ENCODE measurements at regions not wholly inside any gene's neighbourhood (a gene's known extent, or its start where the extent isn't known, plus 50 kb on each side); places are given as distances from the start of the nearest gene placed in this dataset.

DNA sequence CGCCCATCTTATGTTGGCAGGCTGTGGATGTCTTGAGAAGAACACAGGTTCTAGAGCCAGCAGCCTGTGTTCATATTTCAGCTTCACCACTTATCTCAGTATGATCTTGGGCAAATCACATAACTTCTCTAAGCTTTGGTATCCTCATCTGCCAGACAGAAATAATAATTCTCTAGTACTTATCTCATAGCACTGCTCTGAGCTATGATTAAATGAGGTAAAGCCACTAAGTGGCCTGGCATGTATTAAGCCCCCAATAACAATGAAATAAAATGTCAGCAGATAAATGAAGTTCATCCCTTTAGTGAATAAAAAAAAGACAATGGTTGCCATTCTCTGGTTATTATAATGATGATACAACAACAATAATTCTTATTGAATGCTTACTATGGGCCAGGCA lies 104.9 kb upstream of the EEA1 start:
- Mint-ChIP-seq H3K4me3 (ENCODE audit: unreplicated experiment) (no peak overlapping the region), H3K4me1 (ENCODE audit: unreplicated experiment) (peaks cover 2% of the 10 kb centered on the region), H3K27me3 (ENCODE audit: unreplicated experiment) (peaks cover 14% of the 10 kb centered on the region), H3K9me3 (ENCODE audit: unreplicated experiment) (peaks cover 4% of the 10 kb centered on the region), H3K36me3 (ENCODE audit: unreplicated experiment) (no peaks in the 10 kb centered on the region), H3K27ac (ENCODE audit: unreplicated experiment) (no peak overlapping the region)
- DNase-seq (ENCODE audit: extremely low spot score, unreplicated experiment) = no peak
- TF ChIP-seq, protein P1, sequence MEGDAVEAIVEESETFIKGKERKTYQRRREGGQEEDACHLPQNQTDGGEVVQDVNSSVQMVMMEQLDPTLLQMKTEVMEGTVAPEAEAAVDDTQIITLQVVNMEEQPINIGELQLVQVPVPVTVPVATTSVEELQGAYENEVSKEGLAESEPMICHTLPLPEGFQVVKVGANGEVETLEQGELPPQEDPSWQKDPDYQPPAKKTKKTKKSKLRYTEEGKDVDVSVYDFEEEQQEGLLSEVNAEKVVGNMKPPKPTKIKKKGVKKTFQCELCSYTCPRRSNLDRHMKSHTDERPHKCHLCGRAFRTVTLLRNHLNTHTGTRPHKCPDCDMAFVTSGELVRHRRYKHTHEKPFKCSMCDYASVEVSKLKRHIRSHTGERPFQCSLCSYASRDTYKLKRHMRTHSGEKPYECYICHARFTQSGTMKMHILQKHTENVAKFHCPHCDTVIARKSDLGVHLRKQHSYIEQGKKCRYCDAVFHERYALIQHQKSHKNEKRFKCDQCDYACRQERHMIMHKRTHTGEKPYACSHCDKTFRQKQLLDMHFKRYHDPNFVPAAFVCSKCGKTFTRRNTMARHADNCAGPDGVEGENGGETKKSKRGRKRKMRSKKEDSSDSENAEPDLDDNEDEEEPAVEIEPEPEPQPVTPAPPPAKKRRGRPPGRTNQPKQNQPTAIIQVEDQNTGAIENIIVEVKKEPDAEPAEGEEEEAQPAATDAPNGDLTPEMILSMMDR (IDR thresholded peaks at IDR 0.05) = no peak

- TF ChIP-seq, protein P1 (IDR thresholded peaks at IDR 0.05) = no peak
- Mint-ChIP-seq H3K9me3 (ENCODE audit: unreplicated experiment) (peaks cover 4% of the 10 kb centered on the region), H3K4me3 (ENCODE audit: unreplicated experiment) (no peak overlapping the region), H3K4me1 (ENCODE audit: unreplicated experiment) (peaks cover 3% of the 10 kb centered on the region), H3K27ac (ENCODE audit: unreplicated experiment) (no peak overlapping the region), H3K27me3 (ENCODE audit: unreplicated experiment) (peaks cover 14% of the 10 kb centered on the region), H3K36me3 (ENCODE audit: unreplicated experiment) (no peaks in the 10 kb centered on the region)
- no peak for DNase-seq (ENCODE audit: extremely low spot score, unreplicated experiment)
Observed at GRCh38 chr12:93039062-93039461, 110.0 kb upstream of the EEA1 start.

GRCh38 chr12:93039930-93040329 lies 110.8 kb upstream of the EEA1 start:
- TF ChIP-seq, protein P1 (IDR thresholded peaks at IDR 0.05) = no peak
- no peak overlapping the region for H3K4me3 Mint-ChIP-seq (ENCODE audit: unreplicated experiment)
- H3K9me3 Mint-ChIP-seq (ENCODE audit: unreplicated experiment) = no peaks in the 10 kb centered on the region

DNA sequence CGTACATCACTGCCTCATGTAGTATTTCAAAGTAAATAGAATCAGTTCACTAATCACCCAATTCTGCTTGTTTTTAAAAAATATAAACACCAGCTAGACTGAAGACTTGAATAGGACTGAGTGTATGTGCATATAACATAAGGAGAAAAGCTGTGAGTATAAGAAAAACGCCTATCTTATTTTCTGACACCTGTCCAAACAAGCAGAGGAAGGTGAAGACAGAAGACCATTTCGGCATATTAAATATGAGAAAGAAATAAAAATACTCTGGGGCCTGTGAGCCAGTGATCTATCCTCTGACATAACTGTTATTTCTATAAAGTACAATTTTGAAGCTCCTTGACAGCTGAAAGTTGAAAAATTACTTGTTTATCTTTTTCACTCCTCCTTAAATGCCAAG lies 111.3 kb upstream of the EEA1 start:
- no peaks in the 10 kb centered on the region for H3K9me3 Mint-ChIP-seq (ENCODE audit: unreplicated experiment)
- no peak overlapping the region for H3K4me3 Mint-ChIP-seq (ENCODE audit: unreplicated experiment)
- DNase-seq (ENCODE audit: extremely low spot score, unreplicated experiment) = no peak
- H3K27ac Mint-ChIP-seq (ENCODE audit: unreplicated experiment) = no peak overlapping the region
- H3K27me3 Mint-ChIP-seq (ENCODE audit: unreplicated experiment) = peaks cover 5% of the 10 kb centered on the region
- H3K4me1 Mint-ChIP-seq (ENCODE audit: unreplicated experiment) = peaks cover 3% of the 10 kb centered on the region
- H3K36me3 Mint-ChIP-seq (ENCODE audit: unreplicated experiment) = no peaks in the 10 kb centered on the region
- TF ChIP-seq, protein P1 (IDR thresholded peaks at IDR 0.05) = no peak

More at GRCh38 chr12:93039930-93040329, 110.8 kb upstream of the EEA1 start:
- no peaks in the 10 kb centered on the region for H3K36me3 Mint-ChIP-seq (ENCODE audit: unreplicated experiment)
- peaks cover 7% of the 10 kb centered on the region for H3K27me3 Mint-ChIP-seq (ENCODE audit: unreplicated experiment)
- no peak for DNase-seq (ENCODE audit: extremely low spot score, unreplicated experiment)
- no peak overlapping the region for H3K27ac Mint-ChIP-seq (ENCODE audit: unreplicated experiment)
- peaks cover 3% of the 10 kb centered on the region for H3K4me1 Mint-ChIP-seq (ENCODE audit: unreplicated experiment)

GRCh38 chr12:93041416-93041815 lies 112.3 kb upstream of the EEA1 start:
- Mint-ChIP-seq H3K27ac (ENCODE audit: unreplicated experiment) (no peak overlapping the region), H3K4me1 (ENCODE audit: unreplicated experiment) (peaks cover 3% of the 10 kb centered on the region), H3K4me3 (ENCODE audit: unreplicated experiment) (no peak overlapping the region), H3K36me3 (ENCODE audit: unreplicated experiment) (no peaks in the 10 kb centered on the region), H3K9me3 (ENCODE audit: unreplicated experiment) (no peaks in the 10 kb centered on the region), H3K27me3 (ENCODE audit: unreplicated experiment) (no peaks in the 10 kb centered on the region)
- TF ChIP-seq, protein P1 (IDR thresholded peaks at IDR 0.05) = no peak
- DNase-seq (ENCODE audit: extremely low spot score, unreplicated experiment) = no peak
